ENCODE measurements at regions not wholly inside any gene's neighbourhood (a gene's known extent, or its start where the extent isn't known, plus 50 kb on each side); places are given as distances from the start of the nearest gene placed in this dataset.

- no peak for DNase-seq
These were observed 98.1 kb downstream of the MICALL2 start for GRCh38 chr7:1361016-1361755.

- DNase-seq: no peak
These were observed 97.5 kb downstream of the MICALL2 start for GRCh38 chr7:1361756-1362125.

GRCh38 chr7:1362301-1362700 is 97.0 kb downstream of the MICALL2 start:
- no peak for DNase-seq

GRCh38 chr7:1364068-1364905 is 95.0 kb downstream of the MICALL2 start:
- no peak for DNase-seq

- no peak for DNase-seq
These were observed 94.2 kb downstream of the MICALL2 start for GRCh38 chr7:1364906-1365570.

GRCh38 chr7:1365846-1366245 is 93.4 kb downstream of the MICALL2 start:
- no peak for DNase-seq

- no peak for DNase-seq
These were observed 92.4 kb downstream of the MICALL2 start for GRCh38 chr7:1366801-1367405.

- DNase-seq: no peak
These were observed 91.6 kb downstream of the MICALL2 start for GRCh38 chr7:1367501-1368183.

- no peak for DNase-seq
These were observed 91.0 kb downstream of the MICALL2 start for GRCh38 chr7:1368184-1368681.

- peak; percentile 34 for DNase-seq
These were observed 90.3 kb downstream of the MICALL2 start for GRCh38 chr7:1368682-1369571.

GRCh38 chr7:1369916-1370657 is 89.2 kb downstream of the MICALL2 start:
- DNase-seq: no peak

GRCh38 chr7:1370738-1371137 is 88.5 kb downstream of the MICALL2 start:
- no peak for DNase-seq

- no peak for DNase-seq
These were observed 87.2 kb downstream of the MICALL2 start for GRCh38 chr7:1372063-1372462.

- DNase-seq: no peak
These were observed 86.4 kb downstream of the MICALL2 start for GRCh38 chr7:1372671-1373379.

- DNase-seq: no peak
These were observed 82.0 kb downstream of the MICALL2 start for GRCh38 chr7:1377111-1377909.

GRCh38 chr7:1378610-1379601 is 80.4 kb downstream of the MICALL2 start:
- DNase-seq: no peak

- DNase-seq: no peak
These were observed 78.9 kb downstream of the MICALL2 start for GRCh38 chr7:1380231-1380815.

All from NCI-H1048 (cell line).